Peyer's patch (tissue), 4 donors: ENCODE measurements at regions not wholly inside any gene's neighbourhood (a gene's known extent, or its start where the extent isn't known, plus 50 kb on each side); places are given as distances from the start of the nearest gene placed in this dataset.

Experiments
- CTCF ChIP-seq, 6 experiments: fragments of 450-650 bp in 4 of 6; fragments of 200-600 bp in 2 of 6; sonication (generic) in 1 of 6; IDR thresholded peaks; one replicate each; pipeline ENCODE4 v1.5.1; 2017 to 2019; ENCODE audit warnings: antibody characterized with exemption in 6 of 6, mild to moderate bottlenecking in 3 of 6, moderate library complexity in 1 of 6
- POLR2A ChIP-seq, 2 donors: fragments of 450-650 bp; IDR thresholded peaks; one replicate each; pipeline ENCODE4 v1.5.1; 2017; ENCODE audit warnings: antibody characterized with exemption in 2 of 2, mild to moderate bottlenecking in 2 of 2, moderate library complexity in 2 of 2

- TF ChIP-seq POLR2A (IDR thresholded peaks at IDR 0.05) (no peak), CTCF (IDR thresholded peaks at IDR 0.05) (no peak)
These were observed 308.7 kb downstream of the PDGFC start for GRCh38 chr4:156662921-156663320.
